A549 (cell line): ENCODE measurements at regions not wholly inside any gene's neighbourhood (a gene's known extent, or its start where the extent isn't known, plus 50 kb on each side); places are given as distances from the start of the nearest gene placed in this dataset.

Source experiments
- EP300 ChIP-seq, 2 experiments: fragments of >200 bp; sonication (Bioruptor Twin); formaldehyde crosslinking; IDR thresholded peaks; 2 replicates in 1 of 2; 3 replicates in 1 of 2; pipeline ENCODE4 v1.6.1; 2016 to 2017
- POLR2A ChIP-seq: IDR thresholded peaks from 2 replicates; pipeline ENCODE4 v1.6.1; 2012; ENCODE audit warnings: mild to moderate bottlenecking, low read length
- TF ChIP-seq, protein P1 (sequence below): fragments of >200 bp; sonication (Bioruptor Twin); formaldehyde crosslinking; IDR thresholded peaks from 3 replicates; pipeline ENCODE4 v1.5.1; 2016

DNA sequence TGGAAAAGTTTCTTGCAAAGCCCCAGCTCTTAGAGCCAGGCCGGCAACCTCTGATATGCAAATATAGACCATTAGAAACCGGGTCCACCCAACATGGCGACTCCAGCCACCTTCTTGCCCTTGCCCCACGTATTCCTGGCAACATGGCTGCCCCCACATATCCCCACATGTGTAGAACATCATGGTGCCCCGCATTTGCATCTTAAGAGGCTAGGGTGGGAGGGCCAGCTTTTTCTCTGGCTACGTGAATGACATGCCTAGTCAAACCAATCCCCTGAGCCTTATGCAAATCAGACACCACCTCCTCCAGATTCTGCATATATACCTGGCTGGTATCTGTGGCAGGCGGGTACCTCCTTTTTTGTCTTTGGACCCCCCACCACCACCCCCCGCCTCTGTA is 106.1 kb upstream of the PTPRT start:
- TF ChIP-seq POLR2A: no peak
- TF ChIP-seq, protein P1, sequence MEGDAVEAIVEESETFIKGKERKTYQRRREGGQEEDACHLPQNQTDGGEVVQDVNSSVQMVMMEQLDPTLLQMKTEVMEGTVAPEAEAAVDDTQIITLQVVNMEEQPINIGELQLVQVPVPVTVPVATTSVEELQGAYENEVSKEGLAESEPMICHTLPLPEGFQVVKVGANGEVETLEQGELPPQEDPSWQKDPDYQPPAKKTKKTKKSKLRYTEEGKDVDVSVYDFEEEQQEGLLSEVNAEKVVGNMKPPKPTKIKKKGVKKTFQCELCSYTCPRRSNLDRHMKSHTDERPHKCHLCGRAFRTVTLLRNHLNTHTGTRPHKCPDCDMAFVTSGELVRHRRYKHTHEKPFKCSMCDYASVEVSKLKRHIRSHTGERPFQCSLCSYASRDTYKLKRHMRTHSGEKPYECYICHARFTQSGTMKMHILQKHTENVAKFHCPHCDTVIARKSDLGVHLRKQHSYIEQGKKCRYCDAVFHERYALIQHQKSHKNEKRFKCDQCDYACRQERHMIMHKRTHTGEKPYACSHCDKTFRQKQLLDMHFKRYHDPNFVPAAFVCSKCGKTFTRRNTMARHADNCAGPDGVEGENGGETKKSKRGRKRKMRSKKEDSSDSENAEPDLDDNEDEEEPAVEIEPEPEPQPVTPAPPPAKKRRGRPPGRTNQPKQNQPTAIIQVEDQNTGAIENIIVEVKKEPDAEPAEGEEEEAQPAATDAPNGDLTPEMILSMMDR: no peak
- TF ChIP-seq EP300 (IDR thresholded peaks at IDR 0.05): no peak
